ENCODE measurements at regions not wholly inside any gene's neighbourhood (a gene's known extent, or its start where the extent isn't known, plus 50 kb on each side); places are given as distances from the start of the nearest gene placed in this dataset.
A peak's percentile ranks its signal among the peaks of the same experiment; 100 is the strongest.

DNA sequence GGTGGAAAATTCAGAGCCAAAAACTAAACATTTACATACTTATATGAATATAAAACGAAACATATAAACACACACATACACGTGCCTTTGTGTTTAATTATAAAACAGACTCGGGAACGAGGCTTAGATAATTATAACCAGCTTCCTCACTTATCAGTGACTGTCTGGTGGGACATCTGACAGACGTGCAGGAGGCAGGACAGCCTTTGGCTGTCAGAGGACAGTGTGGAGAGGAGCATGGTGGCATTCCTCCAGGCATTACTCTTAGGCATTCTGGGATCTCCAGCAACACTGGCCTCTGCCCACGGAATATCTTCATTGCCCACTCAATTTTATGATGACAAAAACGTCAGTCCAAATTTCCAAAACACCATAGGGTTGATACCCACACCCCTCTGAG lies 262.2 kb upstream of the NFE2L3 start:
- no peak for DNase-seq (ENCODE audit: low read depth)

DNA sequence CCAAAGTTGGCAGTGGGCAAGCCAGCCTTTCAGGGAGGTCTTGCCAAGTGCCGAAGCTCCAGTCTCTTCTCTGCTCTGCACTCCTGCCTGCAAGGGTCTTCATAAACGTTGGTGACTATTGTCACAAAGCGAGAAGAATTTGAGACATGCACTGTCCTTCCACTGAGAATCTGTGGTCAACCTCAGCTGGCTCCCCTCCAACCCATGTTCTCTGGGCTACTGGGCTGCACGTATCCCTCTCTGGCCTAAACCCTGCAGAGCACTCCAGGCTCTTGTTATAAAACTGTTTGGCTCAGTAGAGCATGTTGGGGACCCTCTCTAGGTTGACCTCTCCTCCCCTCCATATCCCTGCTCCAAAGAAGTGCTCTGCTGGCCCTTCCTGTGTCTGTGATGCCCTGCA lies 260.4 kb upstream of the NFE2L3 start:
- DNase-seq (ENCODE audit: low read depth): no peak

- no peak for DNase-seq (ENCODE audit: low read depth)
These were observed 258.6 kb upstream of the NFE2L3 start for GRCh38 chr7:25893436-25893835.

GRCh38 chr7:25894002-25894901 lies 257.7 kb upstream of the NFE2L3 start:
- no peak for DNase-seq (ENCODE audit: low read depth)

DNA sequence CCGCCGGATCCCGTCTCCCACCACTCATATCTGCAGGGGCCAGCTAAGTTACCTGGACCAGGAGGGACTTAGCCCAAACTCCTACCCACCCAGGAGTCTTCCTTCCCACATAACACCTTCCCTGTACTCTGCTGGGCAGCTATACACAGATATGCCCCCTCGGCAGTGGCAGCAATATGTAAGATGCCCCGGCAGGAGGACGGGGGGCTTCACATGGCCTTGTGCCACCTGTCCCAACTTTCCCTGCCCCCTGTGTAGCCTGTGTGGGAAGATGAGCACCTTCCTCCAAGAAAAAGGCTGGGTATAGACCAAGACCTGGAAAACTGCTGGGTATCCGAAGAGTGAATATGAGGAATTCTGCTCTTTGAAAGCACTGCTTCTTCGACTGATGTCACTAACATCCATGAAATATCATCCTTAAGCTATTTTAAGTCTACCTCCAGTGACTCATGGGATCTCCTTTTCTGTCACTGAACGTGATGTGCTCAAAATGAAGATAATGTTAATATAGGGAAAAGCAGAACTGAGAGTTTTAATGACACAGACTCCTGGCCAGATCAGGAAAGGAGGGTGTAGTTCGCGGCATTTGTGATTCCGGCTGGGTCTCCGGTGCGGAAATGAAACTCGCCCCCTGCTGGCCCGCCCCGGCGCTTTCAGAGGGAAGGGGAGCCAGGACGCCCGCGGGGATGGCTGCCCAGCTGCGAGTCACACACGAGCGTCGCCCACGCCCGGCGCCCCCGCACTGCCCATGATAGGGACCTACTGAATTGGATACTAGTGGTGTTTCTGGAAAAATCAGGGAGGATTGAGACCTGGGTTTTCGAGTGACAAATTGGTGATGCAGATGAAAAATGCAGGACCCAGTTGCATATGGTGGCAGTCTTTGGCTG lies 256.9 kb upstream of the NFE2L3 start:
- peak; percentile 38 for DNase-seq (ENCODE audit: low read depth)

DNA sequence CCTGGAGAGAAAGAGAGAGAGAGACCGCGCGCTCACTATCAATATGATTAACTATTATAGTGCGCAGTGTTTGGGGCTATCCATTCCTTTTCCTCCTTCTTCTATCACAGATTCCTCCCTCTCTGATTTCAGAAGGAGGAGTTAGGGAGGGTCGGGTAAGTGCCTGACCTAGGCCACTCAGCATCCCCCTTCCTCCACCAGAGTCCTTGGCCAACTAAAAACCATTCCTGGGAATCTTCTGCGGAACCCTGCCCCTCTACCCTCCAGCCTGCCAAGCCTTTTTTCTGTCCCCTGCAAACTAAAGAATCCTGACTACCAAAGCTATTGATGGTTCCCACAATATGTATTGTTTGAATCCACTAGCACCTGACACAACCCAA lies 256.2 kb upstream of the NFE2L3 start:
- DNase-seq (ENCODE audit: low read depth): no peak

DNA sequence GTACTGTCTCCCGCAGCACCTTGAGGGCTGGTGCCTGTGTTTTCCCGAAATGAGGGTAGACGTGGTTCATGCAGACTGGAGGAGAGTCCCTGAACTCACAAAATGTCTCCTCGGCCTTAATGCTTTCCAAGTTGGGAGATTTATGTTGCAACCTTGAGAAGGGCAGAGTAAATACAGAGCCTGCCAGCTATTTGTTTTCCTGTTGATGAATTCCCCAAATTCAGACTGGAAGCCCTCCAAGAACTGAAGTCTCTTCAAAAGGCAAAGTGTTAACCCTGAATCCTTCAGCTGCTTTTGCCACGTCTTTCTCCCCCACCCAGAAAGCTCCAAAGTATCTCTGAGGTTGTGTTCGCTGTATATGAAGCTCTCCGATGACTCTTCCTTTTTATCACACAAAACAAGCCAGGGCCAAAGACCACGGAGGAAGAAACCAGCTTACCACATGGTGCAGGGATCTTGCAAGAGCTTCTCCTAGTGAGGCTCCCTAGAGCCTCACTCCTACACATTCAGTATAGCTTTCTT lies 254.7 kb upstream of the NFE2L3 start:
- DNase-seq (ENCODE audit: low read depth): no peak

GRCh38 chr7:25900245-25900644 lies 251.8 kb upstream of the NFE2L3 start:
- DNase-seq (ENCODE audit: low read depth): no peak

DNA sequence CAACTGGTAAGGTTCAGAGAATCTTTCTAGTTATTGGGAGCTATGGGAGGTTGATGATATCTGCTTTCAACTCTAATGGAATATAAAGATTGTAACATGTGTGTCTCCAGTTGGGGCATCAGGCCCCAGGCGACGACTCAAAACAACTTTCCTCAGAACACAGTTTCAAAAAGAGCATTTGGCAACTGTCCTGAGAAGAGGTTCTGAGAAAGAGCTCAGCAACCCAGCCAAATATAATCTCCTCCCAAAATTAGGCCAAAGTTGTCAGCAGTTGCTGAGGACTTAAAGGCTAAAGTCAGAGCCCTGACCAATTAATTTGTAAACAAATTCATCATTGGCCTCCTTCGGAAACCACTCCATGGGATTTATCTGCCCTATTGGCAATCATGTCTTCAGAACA lies 251.1 kb upstream of the NFE2L3 start:
- no peak for DNase-seq (ENCODE audit: low read depth)

DNA sequence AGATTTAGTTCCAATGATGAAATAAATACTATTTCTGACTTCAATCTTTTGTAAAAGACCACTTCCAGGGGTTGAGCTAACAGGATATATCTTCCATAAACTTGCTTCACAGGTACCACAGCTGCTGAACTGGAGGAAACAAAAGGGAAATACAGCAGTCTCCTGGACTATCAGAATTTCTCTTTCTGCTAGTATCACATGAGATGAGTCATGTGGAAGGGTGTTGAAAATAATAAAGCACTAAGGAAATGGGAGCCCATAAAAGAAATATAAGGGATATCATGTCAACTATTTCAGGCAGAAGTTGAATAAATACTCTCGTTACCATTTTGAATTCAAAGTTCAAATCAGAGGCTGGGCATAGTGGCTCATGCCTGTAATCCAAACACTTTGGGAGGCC lies 250.3 kb upstream of the NFE2L3 start:
- DNase-seq (ENCODE audit: low read depth): no peak

DNA sequence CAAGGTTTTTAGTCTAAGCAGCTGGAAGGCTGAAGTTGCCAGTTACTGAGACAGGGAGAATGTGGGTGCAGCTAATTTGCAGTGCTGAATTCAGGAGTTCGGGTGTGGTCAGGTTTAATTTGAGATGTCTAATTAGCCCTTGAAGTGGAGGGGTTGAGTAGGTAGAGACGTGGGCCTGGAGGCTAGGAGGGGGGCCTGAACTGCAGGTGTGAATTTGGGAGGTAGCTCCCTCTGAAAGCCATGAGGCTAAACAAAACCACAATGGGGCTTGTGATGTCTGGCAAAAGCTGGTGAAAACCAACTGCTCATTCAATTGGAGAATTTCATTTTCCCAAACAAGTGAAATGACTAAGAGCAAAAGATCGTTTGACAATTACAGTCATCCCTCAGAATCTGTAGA lies 246.0 kb upstream of the NFE2L3 start:
- no peak for DNase-seq (ENCODE audit: low read depth)

- DNase-seq (ENCODE audit: low read depth): no peak
These were observed 245.2 kb upstream of the NFE2L3 start for GRCh38 chr7:25906760-25907159.

DNA sequence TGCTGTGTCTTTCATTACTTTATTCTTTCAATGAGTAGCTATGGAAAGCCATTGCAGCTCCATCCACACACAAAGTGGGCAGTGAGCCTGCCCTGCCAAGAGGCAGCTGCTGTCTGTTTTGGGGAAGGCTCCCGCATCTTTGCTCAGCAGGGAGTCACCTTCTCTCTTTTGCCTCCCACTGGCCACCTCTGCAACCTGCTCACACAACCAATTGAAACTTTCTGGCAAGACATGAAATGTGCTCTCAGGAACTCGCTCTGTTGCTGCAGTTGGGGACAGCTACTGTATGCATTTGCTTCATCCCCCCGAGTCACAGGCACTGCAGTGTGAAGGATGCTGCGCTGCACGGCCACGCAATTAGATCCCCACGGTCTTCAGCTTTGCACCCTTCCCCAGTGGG lies 244.8 kb upstream of the NFE2L3 start:
- no peak for DNase-seq (ENCODE audit: low read depth)

GRCh38 chr7:25907731-25908130 lies 244.3 kb upstream of the NFE2L3 start:
- no peak for DNase-seq (ENCODE audit: low read depth)

DNA sequence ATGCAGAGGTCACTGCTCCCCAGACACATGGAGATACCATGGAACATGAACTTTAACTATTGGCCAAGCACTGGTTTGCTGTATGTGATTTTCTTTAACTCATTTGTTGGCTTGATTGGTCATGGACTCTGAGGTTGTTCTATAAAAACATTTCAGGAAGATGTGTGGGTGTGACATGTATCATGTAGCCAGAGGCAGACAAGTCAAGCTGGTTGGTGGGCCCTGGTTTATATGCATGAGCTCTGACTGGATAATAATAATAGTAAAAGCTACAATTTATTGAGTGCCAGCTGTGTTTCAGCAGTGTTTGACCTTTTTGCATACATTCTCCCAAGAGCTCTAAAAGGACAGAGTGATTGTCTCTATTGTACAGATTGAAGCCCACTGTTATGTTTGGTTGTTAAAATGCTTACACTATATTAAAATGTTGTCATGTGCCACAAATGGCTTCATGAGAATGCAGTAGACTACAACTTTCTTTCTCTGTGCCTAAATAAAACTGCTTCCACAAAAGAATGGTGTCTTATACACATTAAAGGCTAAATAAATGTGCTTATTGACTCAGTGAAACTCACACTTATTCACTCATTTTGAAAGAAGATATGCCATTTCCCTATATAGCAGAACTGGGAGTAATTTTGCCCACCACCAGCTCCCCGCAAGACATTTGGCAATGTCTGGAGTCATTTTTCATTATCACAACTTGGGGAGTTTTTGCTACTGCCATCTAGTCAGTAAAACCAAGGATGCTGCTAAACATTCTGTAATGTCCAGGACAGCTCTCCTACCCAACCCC lies 243.6 kb upstream of the NFE2L3 start:
- DNase-seq (ENCODE audit: low read depth): no peak

GRCh38 chr7:25911738-25912607 lies 240.0 kb upstream of the NFE2L3 start:
- DNase-seq (ENCODE audit: low read depth): no peak

GRCh38 chr7:25913598-25914224 lies 238.3 kb upstream of the NFE2L3 start:
- DNase-seq (ENCODE audit: low read depth): no peak

DNA sequence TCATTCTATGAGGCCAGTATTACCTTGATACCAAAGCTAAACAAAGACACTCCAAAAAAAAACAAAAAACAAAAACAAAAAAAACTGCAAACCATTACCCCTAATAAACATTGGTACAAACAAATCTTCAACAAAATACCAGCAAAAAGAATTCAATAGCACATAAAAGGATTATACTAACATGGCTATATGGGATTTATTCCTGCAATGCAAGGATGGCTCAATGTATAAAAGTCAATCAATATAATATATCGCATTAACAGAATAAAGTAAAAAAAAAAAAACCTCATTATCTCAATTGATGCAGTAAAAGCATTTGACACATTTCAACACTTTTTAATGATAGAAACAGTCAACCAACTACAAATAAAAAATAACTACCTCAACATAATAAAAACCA lies 233.3 kb upstream of the NFE2L3 start:
- DNase-seq (ENCODE audit: low read depth): no peak

GRCh38 chr7:25922296-25922695 lies 229.7 kb upstream of the NFE2L3 start:
- no peak for DNase-seq (ENCODE audit: low read depth)

- no peak for DNase-seq (ENCODE audit: low read depth)
These were observed 228.1 kb upstream of the NFE2L3 start for GRCh38 chr7:25923741-25924460.

Data from stimulated activated CD8-positive, alpha-beta memory T cell treated with anti-CD3 and anti-CD28 coated beads, Interleukin-12 subunit alpha, Interleukin-12 subunit beta, amount 100 ng/mL, for 4 hours (primary cell).